ACC112 (cell line): ENCODE measurements at regions not wholly inside any gene's neighbourhood (a gene's known extent, or its start where the extent isn't known, plus 50 kb on each side); places are given as distances from the start of the nearest gene placed in this dataset.

Experiments used
- H2AFZ ChIP-seq: fragments of 200-600 bp; sonication (generic); one replicate; pipeline ENCODE4 v1.6.0; 2017; ENCODE audit warnings: antibody characterized with exemption, low read length; ENCODE audit not compliant: unreplicated experiment
- H3K27ac ChIP-seq: fragments of 200-600 bp; sonication (generic); 2 replicates; pipeline ENCODE4 v1.5.1; 2014; ENCODE audit warnings: low read depth, mild to moderate bottlenecking, antibody characterized with exemption, low read length, moderate library complexity
- H3K27me3 ChIP-seq: fragments of 200-600 bp; sonication (generic); 2 replicates; pipeline ENCODE4 v1.6.1; 2014; ENCODE audit warnings: mild to moderate bottlenecking, antibody characterized with exemption, low read length, moderate library complexity, mixed read lengths; ENCODE audit not compliant: insufficient read depth
- H3K36me3 ChIP-seq: fragments of 200-600 bp; sonication (generic); 2 replicates; pipeline ENCODE4 v1.6.1; 2016; ENCODE audit warnings: mild to moderate bottlenecking, antibody characterized with exemption, low read length, moderate library complexity, mixed read lengths; ENCODE audit not compliant: insufficient read depth
- H3K4me1 ChIP-seq: fragments of 200-600 bp; sonication (generic); one replicate; pipeline ENCODE4 v1.6.1; 2016; ENCODE audit warnings: low read length, mixed read lengths; ENCODE audit not compliant: insufficient read depth, unreplicated experiment, control insufficient read depth
- H3K4me3 ChIP-seq: fragments of 200-600 bp; sonication (generic); 2 replicates; pipeline ENCODE4 v1.5.1; 2014; ENCODE audit warnings: mild to moderate bottlenecking, low read depth, low read length
- H3K79me2 ChIP-seq: fragments of 200-600 bp; sonication (generic); one replicate; pipeline ENCODE4 v1.6.0; 2016; ENCODE audit warnings: low read length; ENCODE audit not compliant: control insufficient read depth, unreplicated experiment, insufficient read depth

DNA sequence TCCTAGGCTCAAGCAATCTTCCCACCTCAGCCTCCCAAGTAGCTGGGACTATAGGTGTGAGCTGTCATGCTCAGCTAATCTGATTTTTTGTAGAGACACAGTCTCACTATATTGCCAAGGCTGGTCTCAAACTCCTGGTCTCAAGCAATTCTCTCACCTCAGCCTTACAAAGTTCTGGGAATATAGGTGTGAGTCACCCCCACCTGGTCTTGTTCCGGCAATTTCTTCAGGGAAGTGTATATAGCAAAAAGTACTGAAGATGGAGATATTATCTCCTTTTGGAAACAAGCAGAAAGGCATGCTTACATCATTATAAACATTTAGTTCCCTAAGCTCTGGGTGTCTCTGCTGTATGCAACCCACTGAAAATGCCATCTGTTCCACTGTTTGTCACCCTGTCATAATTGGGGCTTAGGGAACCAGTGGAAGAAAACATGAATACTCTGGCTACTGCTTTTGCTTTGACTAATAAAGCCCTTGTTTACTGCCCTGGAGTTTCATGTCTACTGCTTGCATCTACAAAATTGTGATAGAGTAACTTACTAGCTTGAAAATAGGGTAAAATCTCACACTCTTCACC is 940.2 kb downstream of the GALC start:
- no peaks in the 10 kb centered on the region for H3K36me3 ChIP-seq
- H3K79me2 ChIP-seq, result no peaks in the 10 kb centered on the region
- H3K4me3 ChIP-seq, result no peak overlapping the region
- no peaks in the 10 kb centered on the region for H3K27me3 ChIP-seq
- no peaks in the 10 kb centered on the region for H3K4me1 ChIP-seq
- no peak overlapping the region for H3K27ac ChIP-seq
- no peak overlapping the region for H2AFZ ChIP-seq

DNA sequence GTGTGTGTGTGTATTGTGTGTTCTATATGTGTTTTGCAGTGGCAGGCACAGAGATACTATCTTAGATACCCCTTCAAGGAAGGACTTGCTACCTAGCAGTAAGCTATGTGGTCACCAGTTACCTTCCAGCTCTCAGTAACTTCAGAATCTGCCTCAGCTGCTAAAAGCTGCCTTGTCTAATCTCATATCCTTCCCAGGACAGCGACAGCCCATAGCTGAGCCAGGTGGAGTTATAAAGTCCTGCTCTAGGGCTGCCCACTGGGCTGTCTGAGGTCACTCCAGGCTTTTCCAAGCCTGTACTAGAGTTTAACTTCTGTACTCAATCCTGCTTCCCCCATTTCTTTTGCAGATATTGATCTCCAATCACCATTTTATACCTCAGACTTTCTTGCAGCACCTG is 942.6 kb downstream of the GALC start:
- Histone ChIP-seq H3K4me3 (no peak overlapping the region), H3K27ac (no peak overlapping the region), H2AFZ (no peak overlapping the region), H3K27me3 (no peaks in the 10 kb centered on the region), H3K79me2 (no peaks in the 10 kb centered on the region), H3K4me1 (no peaks in the 10 kb centered on the region), H3K36me3 (no peaks in the 10 kb centered on the region)

DNA sequence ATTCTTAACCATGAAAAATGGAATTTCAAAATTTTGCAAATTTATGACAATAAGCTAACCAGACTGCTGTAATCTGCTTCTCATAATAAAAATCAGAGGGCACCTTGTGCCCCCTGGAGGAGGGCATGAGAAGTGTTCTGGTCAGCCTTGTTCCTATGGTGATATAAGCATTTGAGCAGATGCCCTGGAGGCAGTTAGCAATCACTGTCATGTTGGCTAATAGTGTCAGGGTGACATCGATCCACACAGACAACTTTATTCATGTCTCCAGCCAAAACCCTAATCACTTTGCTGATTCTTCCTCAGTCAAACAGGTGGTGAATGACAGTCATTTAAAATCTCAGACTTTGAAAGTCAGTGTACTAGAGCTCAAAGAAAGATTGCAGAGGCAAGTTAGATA is 943.0 kb downstream of the GALC start:
- no peaks in the 10 kb centered on the region for H3K27me3 ChIP-seq
- no peak overlapping the region for H3K27ac ChIP-seq
- no peaks in the 10 kb centered on the region for H3K4me1 ChIP-seq
- H3K36me3 ChIP-seq, result no peaks in the 10 kb centered on the region
- H3K79me2 ChIP-seq, result no peaks in the 10 kb centered on the region
- no peak overlapping the region for H3K4me3 ChIP-seq
- H2AFZ ChIP-seq, result no peak overlapping the region

DNA sequence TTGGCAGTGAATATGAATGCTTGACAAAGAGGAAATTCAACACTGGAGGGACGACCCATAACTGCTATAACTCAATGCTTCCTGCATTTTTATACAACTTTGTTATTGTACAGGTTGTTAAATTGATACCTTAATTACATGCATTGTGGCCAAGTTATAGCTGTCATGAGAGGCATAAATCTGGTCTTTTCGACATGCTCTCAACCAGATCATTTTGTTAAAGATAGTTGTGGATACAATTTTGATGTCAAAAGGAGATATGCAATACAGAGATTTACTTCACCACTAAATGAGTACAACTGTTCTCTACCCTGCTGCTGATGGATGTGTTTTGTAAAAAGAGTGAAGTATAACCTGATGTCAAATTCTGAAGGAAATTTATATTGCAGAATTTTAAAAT is 946.0 kb downstream of the GALC start:
- Histone ChIP-seq H3K4me1 (no peaks in the 10 kb centered on the region), H3K36me3 (no peaks in the 10 kb centered on the region), H3K27ac (no peak overlapping the region), H3K4me3 (no peak overlapping the region), H3K79me2 (no peaks in the 10 kb centered on the region), H3K27me3 (no peaks in the 10 kb centered on the region), H2AFZ (no peak overlapping the region)

DNA sequence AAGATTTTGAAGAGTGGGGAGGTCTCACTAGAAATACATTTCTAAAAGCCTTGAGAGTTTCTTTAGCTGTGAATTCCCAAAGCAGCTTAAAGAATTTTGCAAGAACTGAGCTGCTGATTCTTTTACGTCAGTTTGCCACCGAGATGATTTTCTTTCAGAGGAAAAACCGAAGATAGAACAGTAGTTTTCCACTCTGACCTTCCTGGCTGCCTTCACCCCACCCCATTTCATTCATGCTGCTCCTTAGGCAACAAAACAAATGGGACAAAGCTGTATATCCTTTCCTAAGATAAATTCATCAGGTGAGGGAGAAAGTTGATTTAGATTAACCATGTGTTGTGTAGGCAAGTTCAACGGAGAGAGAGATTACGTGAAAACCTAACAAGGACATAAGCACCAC is 947.0 kb downstream of the GALC start:
- no peaks in the 10 kb centered on the region for H3K27me3 ChIP-seq
- H3K79me2 ChIP-seq, result no peaks in the 10 kb centered on the region
- no peak overlapping the region for H2AFZ ChIP-seq
- no peak overlapping the region for H3K27ac ChIP-seq
- H3K4me1 ChIP-seq, result no peaks in the 10 kb centered on the region
- H3K36me3 ChIP-seq, result no peaks in the 10 kb centered on the region
- no peak overlapping the region for H3K4me3 ChIP-seq

DNA sequence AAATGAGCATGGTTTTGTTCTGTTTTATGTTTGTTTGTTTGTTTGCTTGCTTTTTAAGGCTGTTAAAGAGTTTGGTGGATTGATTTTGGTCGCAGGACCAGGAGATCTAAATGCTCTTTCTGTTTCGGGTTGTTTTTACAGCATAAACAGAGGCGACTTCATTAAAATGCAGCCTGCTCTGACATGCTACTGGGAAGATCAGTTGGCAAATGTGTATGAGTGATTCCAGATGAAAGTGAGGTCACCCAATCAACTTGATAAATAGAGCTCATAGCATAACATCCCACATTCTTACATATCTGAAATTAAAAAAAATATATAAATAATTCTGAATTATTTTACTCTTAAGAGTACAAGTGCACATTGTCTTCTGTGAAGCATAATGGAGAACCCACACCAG is 947.7 kb downstream of the GALC start:
- no peak overlapping the region for H3K27ac ChIP-seq
- H3K4me3 ChIP-seq, result no peak overlapping the region
- no peaks in the 10 kb centered on the region for H3K4me1 ChIP-seq
- H3K79me2 ChIP-seq, result no peaks in the 10 kb centered on the region
- H3K27me3 ChIP-seq, result no peaks in the 10 kb centered on the region
- H2AFZ ChIP-seq, result no peak overlapping the region
- no peaks in the 10 kb centered on the region for H3K36me3 ChIP-seq

DNA sequence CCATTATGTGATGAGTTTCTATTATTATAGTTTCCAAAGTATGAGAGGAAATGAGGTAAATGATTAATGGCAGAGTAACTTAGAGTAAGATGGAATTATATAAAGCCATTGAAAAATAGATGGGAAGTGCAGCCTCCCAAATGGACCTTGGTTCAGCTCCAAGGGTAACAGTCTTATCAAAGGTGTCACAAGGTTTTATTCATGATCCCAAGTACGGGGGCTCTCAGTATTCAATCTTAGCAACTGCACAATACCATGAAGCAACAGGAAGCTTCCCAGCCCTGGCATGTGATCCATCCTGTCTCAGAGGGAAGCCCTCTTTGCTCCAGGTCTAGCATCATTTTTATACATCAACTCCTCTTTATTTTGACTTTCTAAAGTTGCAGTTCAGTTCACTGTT is 948.2 kb downstream of the GALC start:
- Histone ChIP-seq H2AFZ (no peak overlapping the region), H3K27ac (no peak overlapping the region), H3K27me3 (no peaks in the 10 kb centered on the region), H3K4me3 (no peak overlapping the region), H3K4me1 (no peaks in the 10 kb centered on the region), H3K36me3 (no peaks in the 10 kb centered on the region), H3K79me2 (no peaks in the 10 kb centered on the region)

DNA sequence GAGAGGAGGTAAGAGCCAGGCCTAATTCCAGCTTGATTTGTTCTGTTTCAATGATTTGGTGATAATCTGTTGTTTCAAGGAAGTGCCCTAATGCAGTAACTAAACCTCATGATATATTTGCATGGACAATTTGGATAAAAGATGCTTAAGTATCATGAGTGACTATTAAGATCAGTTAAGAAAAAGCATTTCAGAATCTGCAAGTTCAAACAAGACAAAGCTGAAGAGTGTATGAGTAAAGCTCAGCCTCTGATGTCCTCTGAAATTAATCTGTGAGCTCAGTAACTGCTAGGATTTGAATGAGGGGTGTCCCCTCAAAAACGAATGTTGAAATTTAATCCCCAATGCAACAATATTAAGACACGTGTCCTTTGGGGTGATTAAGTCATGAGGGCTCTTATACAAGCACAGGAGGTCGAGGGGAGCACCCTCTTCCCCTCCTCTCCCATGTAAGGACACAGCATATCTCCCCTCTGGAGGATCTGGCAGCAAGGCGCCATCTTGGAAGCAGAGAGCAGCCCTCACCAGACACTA is 949.2 kb downstream of the GALC start:
- H3K79me2 ChIP-seq, result no peaks in the 10 kb centered on the region
- no peak overlapping the region for H3K27ac ChIP-seq
- H2AFZ ChIP-seq, result no peak overlapping the region
- no peak overlapping the region for H3K4me3 ChIP-seq
- H3K4me1 ChIP-seq, result no peaks in the 10 kb centered on the region
- H3K36me3 ChIP-seq, result no peaks in the 10 kb centered on the region
- H3K27me3 ChIP-seq, result no peaks in the 10 kb centered on the region

DNA sequence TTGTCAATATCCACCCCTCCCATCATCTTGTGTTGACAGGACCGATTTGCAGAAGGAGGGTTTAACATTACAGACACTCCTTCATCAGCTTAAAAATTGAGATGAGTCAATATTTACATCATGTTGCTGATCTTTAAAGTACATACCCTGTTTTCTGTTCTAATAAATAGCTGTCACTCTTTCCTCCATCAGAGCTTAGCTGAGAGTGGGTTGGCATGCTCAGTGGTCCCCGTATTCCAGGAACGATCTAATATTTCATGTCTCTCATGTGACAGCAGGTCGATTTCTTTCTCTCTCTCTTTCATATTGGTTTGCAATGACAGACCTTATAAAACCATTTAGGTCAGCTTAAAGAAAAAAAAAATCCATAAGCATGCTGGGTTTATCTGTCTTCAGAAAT is 950.6 kb downstream of the GALC start:
- H3K27me3 ChIP-seq, result no peaks in the 10 kb centered on the region
- no peaks in the 10 kb centered on the region for H3K79me2 ChIP-seq
- H3K4me3 ChIP-seq, result no peak overlapping the region
- no peak overlapping the region for H2AFZ ChIP-seq
- no peaks in the 10 kb centered on the region for H3K4me1 ChIP-seq
- H3K36me3 ChIP-seq, result no peaks in the 10 kb centered on the region
- no peak overlapping the region for H3K27ac ChIP-seq

DNA sequence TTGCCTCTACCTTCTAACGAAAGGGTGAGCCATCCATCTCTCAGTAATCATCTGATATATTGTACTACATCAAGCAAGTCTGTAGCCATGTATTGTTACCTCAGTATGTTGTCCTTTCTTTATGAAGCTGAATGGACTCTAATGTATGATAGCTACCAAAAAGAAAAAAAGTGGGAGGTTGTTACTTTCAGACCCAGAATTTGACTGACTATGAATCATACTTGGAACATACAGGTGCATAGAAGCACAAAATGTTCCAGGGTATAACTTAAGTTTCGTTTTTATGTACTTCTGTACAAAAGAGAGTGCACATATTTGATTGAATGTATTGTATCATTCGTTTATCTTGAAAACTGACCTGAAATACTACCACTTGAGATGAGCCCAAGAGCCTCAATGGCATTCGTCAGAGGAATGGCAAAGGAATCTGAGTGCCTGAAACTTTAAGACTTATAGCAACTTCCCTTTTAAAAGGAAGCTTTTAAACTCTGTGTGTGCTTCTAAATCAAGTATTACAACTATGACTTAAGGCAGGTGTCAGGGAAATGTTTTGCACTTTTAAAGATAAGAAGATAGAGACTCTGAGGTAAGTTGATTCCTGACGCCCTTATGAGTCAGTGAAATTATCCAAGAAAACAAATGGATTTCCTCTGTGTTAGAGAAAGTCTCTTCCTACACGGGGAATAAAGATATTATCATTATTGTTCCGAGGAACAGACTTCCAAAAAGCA is 951.5 kb downstream of the GALC start:
- H2AFZ ChIP-seq, result no peak overlapping the region
- no peak overlapping the region for H3K4me3 ChIP-seq
- no peaks in the 10 kb centered on the region for H3K79me2 ChIP-seq
- H3K27ac ChIP-seq, result no peak overlapping the region
- no peaks in the 10 kb centered on the region for H3K27me3 ChIP-seq
- H3K4me1 ChIP-seq, result no peaks in the 10 kb centered on the region
- no peaks in the 10 kb centered on the region for H3K36me3 ChIP-seq

DNA sequence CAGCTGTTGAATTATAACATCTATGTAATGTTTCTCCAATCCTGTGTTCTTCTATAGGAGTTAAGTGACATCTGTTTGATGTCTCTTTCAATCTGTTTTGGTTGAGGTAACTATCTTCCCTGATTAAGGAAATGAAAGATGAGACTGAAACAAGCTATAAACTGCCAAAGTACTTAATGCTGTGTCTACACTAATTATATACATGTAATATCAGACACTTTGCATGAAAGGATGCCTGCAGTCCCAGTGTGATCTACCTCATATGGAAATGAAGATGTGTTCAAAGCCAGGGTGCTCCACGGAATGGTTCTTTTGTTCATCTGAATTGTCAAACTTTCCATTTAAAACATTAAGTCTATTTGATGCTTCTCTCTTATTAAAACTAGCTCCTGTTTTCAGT is 958.3 kb downstream of the GALC start:
- no peak overlapping the region for H3K27ac ChIP-seq
- H3K27me3 ChIP-seq, result no peaks in the 10 kb centered on the region
- H3K4me3 ChIP-seq, result no peak overlapping the region

More for the DNA sequence above, 958.3 kb downstream of the GALC start:
- Histone ChIP-seq H2AFZ (no peak overlapping the region), H3K4me1 (no peaks in the 10 kb centered on the region), H3K36me3 (no peaks in the 10 kb centered on the region), H3K79me2 (no peaks in the 10 kb centered on the region)
